ENCODE measurements at regions not wholly inside any gene's neighbourhood (a gene's known extent, or its start where the extent isn't known, plus 50 kb on each side); places are given as distances from the start of the nearest gene placed in this dataset.

DNA sequence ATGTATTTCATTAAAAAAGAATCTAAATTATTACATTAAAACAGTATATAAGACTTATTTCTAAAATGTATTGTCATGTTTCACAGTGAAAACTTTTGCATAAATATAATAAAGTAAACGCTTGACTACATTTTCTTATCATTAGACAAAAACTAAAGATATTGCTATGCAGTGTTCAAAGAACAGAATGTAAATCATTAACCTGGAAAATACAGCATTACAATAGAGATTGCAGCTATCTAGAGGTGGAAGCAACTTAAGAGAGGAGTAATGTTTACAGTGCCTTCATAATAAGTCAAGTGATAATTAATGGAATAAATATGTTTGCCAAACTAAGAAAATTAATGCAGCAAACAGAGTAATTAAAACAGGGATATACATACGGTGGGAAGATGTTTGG is 940.9 kb downstream of the FSTL5 start:
- DNase-seq, result no peak

DNA sequence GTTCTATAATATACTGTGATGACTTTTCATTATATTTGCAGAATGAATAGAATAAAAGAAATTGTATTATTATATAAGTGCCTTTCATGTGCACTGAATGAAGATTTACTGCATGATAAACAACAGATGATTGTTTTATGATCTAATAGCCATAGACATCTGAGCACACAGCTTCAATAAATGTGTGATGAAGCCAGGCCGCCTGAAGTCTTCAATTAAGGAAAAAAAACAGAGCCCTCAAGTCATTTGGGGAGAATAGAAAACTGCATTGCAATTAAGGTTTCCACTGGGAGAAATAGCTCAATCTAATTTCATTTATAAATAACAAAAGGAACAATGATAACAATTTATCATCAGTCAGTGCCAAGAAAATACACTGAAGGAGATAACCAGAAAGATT is 955.2 kb downstream of the FSTL5 start:
- DNase-seq, result no peak

DNA sequence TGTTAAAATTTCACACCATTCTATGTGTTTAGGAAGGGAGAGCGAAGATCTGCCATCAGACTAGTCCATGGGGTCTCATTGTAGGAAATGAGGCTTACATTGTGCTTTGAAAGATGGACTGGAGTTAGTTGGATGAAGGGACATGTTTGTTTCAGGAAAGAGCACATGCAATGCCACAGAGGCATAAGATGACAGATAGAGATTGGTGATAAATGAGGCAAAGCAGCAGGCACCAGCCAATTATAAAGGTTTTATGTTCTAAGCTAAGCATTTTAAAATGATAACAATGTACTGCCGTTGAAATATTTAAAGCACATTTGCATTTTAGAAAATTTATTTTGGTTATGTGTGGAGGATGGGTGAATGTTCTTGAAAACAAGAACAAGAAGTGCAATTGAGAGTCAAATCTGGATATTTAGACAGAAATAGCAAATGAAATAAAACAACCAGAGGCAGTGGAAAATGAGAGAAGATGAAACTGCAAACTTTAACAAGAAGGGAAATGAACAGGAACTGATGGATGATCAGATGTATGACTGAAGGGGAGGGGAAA is 957.2 kb downstream of the FSTL5 start:
- no peak for DNase-seq

DNA sequence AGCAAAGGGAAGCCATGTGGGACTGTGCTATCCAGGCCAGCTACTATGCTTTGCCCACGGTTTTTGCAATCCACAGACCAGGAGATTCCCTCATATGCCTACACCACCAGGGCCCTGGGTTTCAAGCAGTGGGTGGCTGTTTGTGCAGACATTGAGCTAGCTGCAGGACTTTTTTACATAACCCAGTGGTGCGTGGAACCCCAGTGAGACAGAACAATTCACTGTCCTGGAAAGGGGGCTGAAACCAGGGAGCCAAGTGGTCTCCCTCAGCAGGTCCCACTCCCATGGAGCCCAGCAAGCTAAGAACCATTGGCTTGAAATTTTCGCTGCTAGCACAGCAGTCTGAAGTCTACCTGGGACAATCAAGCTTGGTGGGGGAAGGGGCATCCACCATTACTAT is 959.9 kb downstream of the FSTL5 start:
- DNase-seq, result no peak

DNA sequence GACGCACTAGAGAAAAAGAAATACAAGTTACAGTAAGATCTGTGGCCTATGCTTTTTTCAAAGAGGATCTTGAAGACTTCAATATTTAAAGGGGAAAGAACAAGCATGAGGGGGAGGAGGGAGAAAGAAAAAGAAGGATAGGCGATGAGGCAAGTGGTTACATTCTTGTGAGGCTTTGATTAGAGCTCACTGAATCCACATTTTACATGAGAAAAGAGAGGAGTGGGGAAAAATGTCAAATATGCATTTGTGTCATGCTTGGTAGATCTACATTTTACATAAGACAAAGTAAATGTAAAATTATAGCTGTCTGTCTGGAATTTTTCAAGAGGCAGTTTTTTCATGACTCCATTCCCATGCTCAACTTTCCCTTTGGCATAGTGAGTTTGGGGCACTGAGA is 965.9 kb downstream of the FSTL5 start:
- no peak for DNase-seq

DNA sequence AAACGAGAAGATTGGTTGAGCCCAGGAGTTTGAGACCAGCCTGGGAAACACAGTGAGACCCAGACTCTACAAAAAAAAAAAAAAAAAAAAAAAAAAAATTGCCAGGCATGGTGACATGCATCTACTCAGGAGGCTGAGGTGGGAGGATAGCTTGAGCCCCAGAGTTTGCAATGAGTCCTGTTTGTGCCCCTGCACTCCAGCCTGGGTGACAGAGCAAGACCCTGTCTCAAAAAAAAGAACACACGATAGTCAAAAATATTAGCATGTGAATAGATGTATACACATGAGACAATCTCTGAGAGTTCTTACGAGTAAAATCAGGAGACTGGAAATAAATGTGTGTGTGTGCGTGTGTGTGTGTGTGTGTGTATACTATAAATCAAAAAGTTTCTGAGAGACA is 966.3 kb downstream of the FSTL5 start:
- no peak for DNase-seq

DNA sequence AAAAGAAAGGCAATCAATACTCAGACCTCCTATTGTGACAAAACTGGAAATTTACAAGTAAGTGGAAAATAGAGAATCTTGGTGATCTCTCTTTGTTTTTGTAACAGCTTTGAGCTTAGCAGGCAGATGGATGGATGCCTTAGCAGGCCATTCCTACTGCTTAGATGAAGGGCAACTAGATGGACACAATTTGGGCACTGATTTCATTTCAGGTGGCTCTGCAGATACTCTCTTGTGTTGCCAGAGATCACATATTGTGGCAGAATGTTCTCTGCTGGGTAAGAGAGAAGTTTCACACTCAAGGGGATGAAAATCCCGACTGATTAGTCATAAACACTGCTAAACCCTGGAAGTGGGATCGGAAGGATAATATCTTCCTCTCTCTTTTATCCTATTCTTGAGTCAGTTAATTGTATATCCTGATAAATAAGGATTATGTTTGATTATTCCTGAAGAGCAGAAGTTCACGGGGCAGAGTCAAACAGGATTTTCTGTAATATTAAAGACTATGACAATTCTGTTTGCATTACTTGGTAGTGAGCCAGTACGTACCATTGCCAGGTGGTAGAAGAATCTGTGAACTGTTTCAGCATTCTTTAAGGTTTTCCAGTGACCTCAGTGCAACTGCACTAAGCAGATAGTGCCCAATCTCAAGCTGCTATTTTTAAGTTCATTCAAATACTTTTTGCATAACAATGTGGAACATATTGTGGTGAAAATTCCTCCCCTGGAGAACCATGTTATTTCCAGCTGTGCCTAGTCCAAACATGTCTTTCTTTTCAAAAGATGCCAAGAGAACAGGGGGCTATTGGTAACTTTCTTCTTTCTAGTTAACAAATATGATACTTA is 974.3 kb downstream of the FSTL5 start:
- no peak for DNase-seq

DNA sequence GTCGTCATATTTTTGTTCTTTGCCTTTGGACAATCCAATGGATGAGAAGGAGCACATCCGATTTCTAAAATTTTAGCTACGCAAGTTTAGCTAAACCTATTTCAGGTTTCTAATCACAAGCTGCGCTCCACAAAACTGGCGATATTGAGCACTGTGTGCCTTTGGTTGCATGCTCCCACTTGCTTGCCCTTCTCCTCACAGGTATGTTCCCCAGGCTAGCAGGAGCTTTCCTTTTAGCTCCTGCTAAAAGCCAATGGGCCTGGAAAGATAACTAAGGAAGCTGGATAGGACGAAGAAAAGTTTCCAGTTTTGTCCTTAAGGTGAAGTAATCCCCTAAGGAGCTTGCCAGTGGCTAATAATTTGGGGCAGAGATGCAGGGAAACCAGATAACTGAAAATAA is 975.2 kb downstream of the FSTL5 start:
- no peak for DNase-seq

DNA sequence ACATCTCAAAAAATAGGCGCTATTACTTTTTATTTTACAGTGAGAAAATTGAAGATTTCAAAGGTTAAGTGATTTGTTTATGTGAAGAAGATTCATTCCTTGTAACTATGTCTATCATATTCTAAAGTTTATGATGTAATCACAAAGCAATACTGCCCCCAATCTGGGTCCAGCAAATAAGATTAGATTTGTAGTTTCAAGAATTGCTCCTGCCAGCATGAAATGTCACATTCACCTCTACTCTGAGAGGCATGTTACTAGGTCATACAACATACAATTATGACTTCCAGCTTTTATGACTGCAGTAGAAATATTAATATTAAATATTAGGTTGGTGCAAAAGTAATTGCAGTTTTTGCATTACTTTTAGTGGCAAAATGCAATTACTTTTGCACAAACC is 976.2 kb downstream of the FSTL5 start:
- no peak for DNase-seq

DNA sequence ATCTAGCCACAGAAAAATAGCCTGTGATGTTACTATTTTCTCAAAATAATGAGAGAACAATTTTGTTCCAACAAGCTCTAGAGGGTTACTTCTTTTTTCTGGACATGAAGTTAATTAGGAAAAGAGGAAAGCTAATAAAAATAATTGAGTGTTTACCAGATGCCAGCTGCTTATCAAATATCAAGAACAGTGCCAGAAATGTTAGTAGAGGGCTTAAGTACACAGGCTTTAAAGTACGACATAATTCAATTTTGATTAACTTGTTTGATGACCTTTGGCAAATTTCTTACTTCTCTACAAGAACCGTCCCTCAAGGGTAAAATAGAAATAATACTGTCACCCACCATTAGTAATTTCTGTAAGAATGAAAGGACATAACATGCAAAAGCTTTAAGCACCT is 977.0 kb downstream of the FSTL5 start:
- DNase-seq, result no peak

DNA sequence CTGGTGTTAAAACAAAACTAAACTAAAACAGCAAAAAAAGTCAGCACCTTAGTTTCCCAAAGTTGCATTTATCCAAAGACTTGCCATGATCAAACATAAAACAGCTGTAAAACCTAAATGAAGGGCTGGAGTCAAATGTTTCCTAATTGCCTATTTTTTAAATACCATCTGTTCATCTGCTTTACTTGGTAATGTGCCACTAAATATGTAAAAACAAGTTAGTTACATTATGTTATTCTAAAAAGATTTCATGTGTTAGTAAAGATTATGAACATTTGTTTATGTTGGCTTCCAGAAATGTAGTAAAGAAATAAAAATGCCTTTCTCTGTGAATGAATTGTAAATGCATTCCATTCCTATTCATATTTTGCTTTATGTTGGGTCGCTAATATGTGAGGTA is 977.8 kb downstream of the FSTL5 start:
- DNase-seq, result no peak

DNA sequence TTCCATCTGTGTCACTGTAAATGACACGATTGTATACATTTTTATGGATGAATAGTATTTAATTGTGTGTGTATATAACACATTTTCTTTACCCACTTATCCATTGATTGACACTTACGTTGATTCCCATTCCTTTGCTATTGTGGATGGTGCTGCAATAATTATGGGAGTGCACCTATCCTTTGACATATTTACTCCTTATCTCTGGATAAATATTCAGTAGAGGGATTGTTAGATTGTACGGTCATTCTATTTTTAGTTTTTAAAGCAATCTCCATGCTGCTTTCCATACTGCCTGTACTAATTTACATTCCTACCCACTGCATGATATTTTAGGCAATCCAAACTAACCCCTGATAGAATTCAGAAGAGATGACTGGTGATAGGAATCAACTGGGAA is 980.1 kb downstream of the FSTL5 start:
- no peak for DNase-seq

DNA sequence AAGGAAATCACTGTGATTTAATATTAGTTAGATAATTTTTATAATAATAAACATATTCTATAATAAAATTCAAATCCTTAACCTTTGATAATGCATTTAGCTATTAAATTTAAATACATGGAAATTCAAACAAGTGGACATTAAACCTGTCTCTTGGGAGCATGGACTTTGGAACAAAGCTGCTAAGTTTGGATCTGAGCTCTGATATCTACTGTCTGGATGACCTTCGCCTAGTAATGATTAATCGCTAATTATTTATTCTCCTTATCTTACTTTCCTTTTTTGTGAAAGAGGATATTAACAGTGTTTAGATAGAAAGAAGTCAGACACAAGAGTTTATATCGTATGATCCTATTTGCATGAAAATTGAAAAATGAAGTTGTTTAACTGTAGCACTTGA is 980.9 kb downstream of the FSTL5 start:
- DNase-seq, result no peak

DNA sequence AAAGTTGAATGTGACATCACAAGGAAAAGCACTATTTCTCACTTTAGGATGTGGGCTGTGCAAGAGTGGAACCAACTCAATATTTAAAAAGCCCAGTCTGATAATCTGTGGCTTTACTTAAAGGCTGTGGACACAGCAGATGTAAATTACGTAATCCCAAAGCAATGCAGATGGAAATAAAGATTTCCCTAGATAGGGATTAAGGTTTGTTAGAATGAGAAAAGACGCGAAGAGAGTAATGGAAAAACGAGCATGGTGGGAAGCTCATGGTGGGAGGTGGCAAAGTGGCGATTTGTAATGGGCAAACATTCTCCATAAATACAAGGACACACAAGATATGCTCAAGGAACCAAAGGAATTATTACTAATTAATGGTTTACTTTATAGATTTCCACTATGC is 985.5 kb downstream of the FSTL5 start:
- DNase-seq, result no peak

DNA sequence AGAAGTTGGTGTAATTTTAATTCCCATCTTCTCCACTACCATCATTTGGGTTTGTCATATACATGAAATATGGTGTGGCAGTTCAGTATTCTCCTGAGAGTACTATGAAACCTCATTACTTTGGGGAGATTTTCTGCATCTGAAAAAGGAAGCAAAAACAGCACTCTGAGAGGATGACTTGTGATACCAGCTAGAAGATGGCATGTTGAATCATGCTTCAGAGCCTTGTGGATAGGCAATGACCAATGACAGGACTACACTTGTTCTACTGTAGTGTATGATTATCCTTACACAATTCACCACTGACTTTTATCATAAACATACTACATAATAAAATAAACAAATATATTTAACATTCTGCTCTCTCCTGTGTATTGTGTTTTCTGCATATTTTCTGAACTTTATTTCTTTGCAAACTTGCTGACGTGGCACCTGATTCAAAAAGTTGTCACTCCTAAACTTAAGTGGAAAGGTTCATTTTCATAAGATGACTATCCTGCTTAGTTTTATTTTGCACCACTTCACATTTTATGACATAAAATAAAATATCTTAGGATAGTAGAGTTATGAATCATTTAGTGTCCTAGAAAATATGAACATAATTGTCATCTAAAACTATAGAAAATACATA is 991.3 kb downstream of the FSTL5 start:
- DNase-seq, result no peak

DNA sequence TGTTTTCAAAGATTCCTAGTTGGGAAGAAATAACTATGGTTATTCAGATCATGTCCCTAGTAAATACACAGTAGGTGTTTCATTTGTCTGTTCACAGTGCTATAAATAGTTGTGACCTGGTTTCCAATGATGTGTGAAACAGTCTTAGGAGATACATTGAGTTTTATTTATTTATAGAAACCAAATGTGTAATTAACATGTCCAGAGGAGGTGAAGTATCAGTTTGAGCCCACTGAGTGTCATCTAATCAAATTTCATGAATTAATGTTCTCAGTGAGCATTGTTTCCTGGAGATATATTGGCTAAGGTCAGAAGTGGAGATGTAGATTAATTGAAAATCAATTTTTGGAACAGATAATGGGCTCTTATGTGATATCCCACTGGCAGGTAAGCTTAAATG is 996.3 kb downstream of the FSTL5 start:
- DNase-seq, result no peak

DNA sequence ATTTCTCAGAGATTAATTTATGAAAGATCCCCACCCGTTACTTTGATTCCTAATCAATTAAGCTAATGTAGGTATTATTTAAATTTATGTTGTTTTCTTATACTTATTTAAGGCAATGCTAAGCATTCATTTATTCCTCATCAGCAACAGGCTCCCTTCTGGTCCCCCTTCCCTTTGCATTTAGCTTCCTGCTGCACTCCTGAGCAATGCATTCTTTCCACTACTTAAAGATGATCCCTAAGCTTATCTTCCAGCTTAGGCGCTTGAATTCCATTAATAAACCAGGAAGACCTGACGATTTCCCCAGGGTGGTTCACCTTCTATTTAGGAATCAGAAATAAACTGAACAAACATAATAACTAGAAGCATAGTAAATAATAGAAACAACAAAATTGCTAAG is 1003.1 kb downstream of the FSTL5 start:
- DNase-seq, result no peak

DNA sequence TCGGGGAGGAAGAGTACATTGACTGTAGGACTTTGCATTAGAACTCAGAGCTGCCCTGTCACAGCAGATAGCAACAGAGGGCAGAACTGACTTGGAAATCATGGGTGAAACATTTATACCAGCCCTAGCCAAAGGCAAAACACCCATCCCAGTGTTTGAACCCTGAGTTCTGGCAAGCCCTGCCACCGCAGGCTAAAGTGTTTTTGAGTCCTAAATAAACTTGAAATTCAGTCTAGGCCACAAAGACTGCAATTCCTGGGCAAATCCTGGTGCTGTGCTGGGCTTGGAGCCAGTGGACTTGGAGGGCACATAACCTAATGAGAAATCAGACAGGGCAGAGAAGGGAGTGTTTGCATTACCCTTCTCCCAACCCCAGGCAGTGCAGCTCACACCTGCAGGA is 1015.7 kb downstream of the FSTL5 start:
- DNase-seq, result no peak

DNA sequence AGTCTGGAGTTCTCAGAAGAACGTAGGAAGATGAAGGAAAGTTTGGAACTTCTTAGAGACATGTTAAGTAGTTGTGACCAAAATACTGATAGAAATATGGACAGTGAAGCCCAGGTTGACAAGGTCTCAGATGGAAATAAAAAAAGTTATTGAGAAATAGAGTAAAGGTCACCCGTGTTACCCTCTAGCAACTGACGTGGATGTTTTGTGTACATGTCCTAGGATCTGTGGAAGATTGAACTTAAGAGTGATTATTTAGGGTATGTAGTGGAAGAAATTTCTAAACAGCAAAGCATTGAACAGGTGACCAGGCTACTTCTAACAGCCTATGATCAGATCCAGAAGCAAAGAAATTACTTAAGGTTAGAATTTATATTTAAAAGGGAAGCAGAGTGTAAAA is 1020.4 kb downstream of the FSTL5 start:
- no peak for DNase-seq

DNA sequence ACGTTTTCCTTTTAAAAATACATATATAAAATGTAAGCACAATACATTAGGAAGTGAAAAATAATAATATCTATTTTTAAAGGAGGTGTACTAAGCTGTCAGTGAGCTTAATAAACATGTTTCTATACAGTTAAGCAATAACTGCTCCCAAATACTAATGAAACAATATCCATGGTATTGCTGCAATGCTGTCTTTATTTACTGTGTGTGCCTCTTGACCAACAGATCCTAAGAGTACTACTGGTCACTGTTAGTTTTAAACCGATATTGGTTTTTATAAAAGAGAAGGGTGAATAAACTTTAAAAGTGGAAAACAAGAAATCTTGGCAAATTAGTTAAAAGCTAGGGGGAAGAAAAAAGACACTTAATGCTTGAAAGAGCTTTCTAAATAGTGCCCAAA is 1029.0 kb downstream of the FSTL5 start:
- DNase-seq, result no peak

DNA sequence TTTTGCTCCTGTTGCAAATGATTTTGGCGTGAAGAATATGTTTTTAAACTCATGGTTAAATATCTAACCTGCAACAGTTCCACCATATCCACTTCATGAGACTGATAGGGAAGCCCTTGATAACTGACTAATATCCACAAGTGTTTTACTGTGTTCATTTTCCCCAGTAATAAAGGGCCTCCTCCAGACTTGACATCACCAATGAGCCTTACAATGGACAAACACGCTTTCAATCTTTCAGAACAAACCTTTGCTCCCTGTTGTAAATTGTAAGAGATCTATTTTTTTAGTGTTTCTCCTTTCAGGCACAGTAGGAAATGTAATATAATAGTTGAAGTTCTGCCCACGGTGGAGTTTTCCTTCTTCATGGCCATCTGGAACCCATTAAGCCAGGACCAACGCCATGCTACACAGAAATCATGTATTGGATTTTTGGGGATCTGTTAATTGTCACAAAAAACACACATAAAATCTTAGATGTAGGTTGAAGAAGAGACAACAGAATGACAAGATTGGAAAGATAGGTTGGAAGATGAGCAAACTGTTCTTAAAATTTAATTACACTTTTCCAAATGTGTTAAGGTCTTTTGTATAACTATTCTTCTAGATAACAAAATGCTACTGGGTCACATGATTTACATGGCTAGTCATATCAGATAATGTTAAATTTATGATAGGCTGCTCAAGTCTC is 1030.1 kb downstream of the FSTL5 start:
- DNase-seq, result no peak

DNA sequence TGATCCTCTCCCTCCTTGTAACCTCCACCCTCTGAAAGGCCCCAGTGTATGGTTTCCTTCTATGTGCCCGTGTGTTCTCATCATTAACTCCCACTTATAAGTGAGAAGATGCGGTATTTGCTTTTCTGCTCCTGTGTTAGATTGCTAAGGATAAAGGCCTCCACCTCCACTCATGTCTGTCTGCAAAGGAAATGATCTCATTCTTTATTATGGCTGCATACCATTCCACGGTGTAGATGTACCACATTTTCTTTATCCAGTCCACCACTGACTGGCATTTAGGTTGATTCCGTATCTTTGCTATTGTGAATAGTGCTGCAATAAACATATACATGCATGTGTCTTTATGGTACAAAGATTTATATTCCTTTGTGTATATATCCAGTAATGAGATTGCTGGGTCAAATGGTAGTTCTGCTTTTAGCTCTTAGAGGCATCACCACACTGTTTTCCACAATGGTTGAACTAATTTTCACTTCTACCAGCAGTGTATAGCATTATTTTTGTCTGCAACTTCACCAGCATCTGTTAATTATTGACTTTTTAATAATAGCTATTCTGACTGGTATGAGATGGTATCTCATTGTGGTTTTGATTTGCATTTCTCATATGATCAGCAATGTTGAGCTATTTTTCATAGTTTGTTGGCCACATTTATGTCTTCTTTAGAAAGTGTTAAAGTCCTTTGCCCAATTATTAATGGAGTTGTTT is 1030.9 kb downstream of the FSTL5 start:
- no peak for DNase-seq

DNA sequence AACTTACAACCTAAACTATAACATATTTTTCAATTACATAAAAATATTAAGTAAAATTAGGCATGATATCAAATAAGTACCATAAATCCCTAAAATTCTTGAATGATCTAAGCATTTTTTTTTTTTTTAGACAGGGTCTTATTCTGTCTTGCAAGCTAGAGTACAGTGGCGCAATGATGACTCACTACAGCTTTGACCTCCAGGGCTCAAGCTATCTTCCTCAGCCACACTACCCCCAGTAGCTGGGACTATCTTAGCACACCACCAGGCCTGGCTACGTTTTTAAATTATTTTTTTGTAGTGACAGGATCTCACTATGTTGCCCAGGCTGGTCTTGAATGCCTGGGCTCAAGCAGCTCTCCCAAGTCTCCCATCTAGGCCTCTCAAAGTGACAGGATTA is 1042.3 kb downstream of the FSTL5 start:
- DNase-seq, result no peak
